ENCODE measurements at regions not wholly inside any gene's neighbourhood (a gene's known extent, or its start where the extent isn't known, plus 50 kb on each side); places are given as distances from the start of the nearest gene placed in this dataset.

DNA sequence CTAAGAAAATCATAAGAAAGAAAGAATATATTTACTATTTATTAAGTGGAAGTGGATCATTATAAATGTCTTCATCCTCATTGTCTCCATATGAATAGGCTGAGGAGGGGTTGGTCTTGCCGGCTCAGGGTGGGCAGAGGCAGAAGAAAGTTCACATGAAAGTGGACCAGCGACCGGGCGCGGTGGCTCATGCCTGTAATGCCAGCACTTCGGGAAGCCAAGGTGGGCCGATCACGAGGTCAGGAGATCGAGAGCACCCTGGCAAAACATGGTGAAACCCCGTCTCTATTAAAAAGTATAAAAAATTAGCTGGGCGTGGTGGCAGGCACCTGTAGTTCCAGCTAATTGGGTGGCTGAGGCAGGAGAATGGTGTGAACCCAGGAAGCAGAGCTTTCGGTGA lies 1145.4 kb downstream of the STIM2 start:
- in situ Hi-C loops (cut with MboI) = no loop called here
- no peak for DNase-seq (ENCODE audit: low read depth, low spot score)
- H3K9me3 ChIP-seq (replicated peaks; ENCODE audit: control insufficient read depth, insufficient read depth, low read length) = no peaks in the 10 kb centered on the region
- 60% methylated on average over 12 of the region's 12 CpGs for WGBS (ENCODE audit: insufficient coverage, insufficient replicate concordance, low lambda C conversion rate, missing lambda C conversion rate)
- H3K36me3 ChIP-seq (ENCODE audit: control insufficient read depth in 2 of 2, insufficient read depth in 2 of 2, low read length in 1 of 2) = no peaks in the 10 kb centered on the region
- H4K20me1 ChIP-seq (ENCODE audit: control insufficient read depth, insufficient read depth) = no peaks in the 10 kb centered on the region
- no peak overlapping the region for H2AFZ ChIP-seq (ENCODE audit: control insufficient read depth, low read depth, low read length)
- CTCF ChIA-PET = no interaction called here
- intact Hi-C loops (cut with micrococcal nuclease; ENCODE audit: unreplicated experiment) = no loop called here
- H3K9ac ChIP-seq (ENCODE audit: control insufficient read depth, insufficient read depth, low read length) = no peak overlapping the region
- POLR2A ChIA-PET = no interaction called here
- H3K27ac ChIP-seq (ENCODE audit: control insufficient read depth, insufficient read depth) = no peak overlapping the region
- RAD21 ChIA-PET (ENCODE audit: unreplicated experiment) = no interaction called here
- ATAC-seq = no peak
- SMC1A ChIA-PET (ENCODE audit: uncharacterized antibody, unreplicated experiment) = interaction anchor here (0.9 to 1.5 kb wide), 2 partner anchors 322 to 1061 kb away, joined by 3 to 4 read pairs; no protein-coding TSS in a partner anchor
- no TSS peak for BruUV-seq (replicated peaks)
- no peak overlapping the region for H3K4me3 ChIP-seq
- H3K4me1 ChIP-seq (ENCODE audit: control insufficient read depth, insufficient read depth, low read length) = no peaks in the 10 kb centered on the region
- FAIRE-seq = no peak
- H3K4me2 ChIP-seq (ENCODE audit: control insufficient read depth, insufficient read depth) = no peak overlapping the region
- no peaks in the 10 kb centered on the region for H3K79me2 ChIP-seq (ENCODE audit: control insufficient read depth, insufficient read depth, low read length)
- no peaks in the 10 kb centered on the region for H3K27me3 ChIP-seq (replicated peaks in 1 of 2; ENCODE audit: control insufficient read depth in 2 of 2, insufficient read depth in 2 of 2, low read length in 1 of 2)
- TF ChIP-seq ZBED1 (IDR thresholded peaks at IDR 0.05; ENCODE audit: borderline replicate concordance) = no peak

DNA sequence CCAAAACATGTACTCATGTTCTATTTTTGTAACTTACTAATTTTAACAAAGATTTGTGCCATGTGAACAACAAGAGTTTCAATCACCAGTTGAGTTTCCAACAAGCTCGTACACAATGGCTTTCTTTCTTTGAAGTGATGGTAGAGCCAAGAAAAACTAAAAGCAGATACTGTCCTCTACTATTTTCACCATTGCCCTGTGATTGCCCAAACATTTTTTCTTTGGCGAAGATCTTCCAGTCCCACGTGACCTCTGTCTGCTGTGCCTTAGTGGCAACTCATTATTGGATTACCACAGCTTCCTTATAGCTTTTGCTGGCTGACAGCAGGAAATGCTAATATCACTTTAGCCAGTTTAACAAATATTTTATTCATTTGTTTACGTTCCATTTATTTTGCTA lies 1147.1 kb downstream of the STIM2 start:
- no peak overlapping the region for H3K27ac ChIP-seq (ENCODE audit: control insufficient read depth, insufficient read depth)
- FAIRE-seq = no peak
- H3K79me2 ChIP-seq (ENCODE audit: control insufficient read depth, insufficient read depth, low read length) = no peaks in the 10 kb centered on the region
- no peak overlapping the region for H3K4me3 ChIP-seq
- H3K9ac ChIP-seq (ENCODE audit: control insufficient read depth, insufficient read depth, low read length) = no peak overlapping the region
- no peaks in the 10 kb centered on the region for H3K27me3 ChIP-seq (replicated peaks in 1 of 2; ENCODE audit: control insufficient read depth in 2 of 2, insufficient read depth in 2 of 2, low read length in 1 of 2)
- no peaks in the 10 kb centered on the region for H3K36me3 ChIP-seq (ENCODE audit: control insufficient read depth in 2 of 2, insufficient read depth in 2 of 2, low read length in 1 of 2)
- TF ChIP-seq, protein P1, sequence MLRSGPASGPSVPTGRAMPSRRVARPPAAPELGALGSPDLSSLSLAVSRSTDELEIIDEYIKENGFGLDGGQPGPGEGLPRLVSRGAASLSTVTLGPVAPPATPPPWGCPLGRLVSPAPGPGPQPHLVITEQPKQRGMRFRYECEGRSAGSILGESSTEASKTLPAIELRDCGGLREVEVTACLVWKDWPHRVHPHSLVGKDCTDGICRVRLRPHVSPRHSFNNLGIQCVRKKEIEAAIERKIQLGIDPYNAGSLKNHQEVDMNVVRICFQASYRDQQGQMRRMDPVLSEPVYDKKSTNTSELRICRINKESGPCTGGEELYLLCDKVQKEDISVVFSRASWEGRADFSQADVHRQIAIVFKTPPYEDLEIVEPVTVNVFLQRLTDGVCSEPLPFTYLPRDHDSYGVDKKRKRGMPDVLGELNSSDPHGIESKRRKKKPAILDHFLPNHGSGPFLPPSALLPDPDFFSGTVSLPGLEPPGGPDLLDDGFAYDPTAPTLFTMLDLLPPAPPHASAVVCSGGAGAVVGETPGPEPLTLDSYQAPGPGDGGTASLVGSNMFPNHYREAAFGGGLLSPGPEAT (IDR thresholded peaks at IDR 0.05; ENCODE audit: low read depth) = no peak
- no peak for TF ChIP-seq ZNF274 (IDR thresholded peaks at IDR 0.05; ENCODE audit: insufficient read depth, insufficient read length)
- no peak for TF ChIP-seq SMC3 (IDR thresholded peaks at IDR 0.05; ENCODE audit: borderline replicate concordance, low read length)
- TF ChIP-seq SPI1 (IDR thresholded peaks at IDR 0.05; ENCODE audit: borderline replicate concordance, insufficient read depth, low read depth, low read length) = no peak
- TF ChIP-seq KAT2A (conservative IDR thresholded peaks at IDR 0.05; ENCODE audit: control insufficient read depth, low read depth, low read length) = no peak
- TF ChIP-seq FOS (IDR thresholded peaks at IDR 0.05; ENCODE audit: borderline replicate concordance, extremely low read depth, insufficient read length) = no peak
- no peak overlapping the region for H2AFZ ChIP-seq (ENCODE audit: control insufficient read depth, low read depth, low read length)
- ATAC-seq = no peak
- 18% methylated on average over 4 of the region's 4 CpGs for WGBS (ENCODE audit: insufficient coverage, insufficient replicate concordance, low lambda C conversion rate, missing lambda C conversion rate)
- no peak for DNase-seq (ENCODE audit: low read depth, low spot score)
- in situ Hi-C loops (cut with MboI) = no loop called here
- ChIA-PET SMC1A (ENCODE audit: uncharacterized antibody, unreplicated experiment) (no interaction called here), RAD21 (ENCODE audit: unreplicated experiment) (interaction anchor here (0.8 kb wide), 1 partner anchor 316 kb away, joined by 4 read pairs; no protein-coding TSS in a partner anchor), POLR2A (no interaction called here), CTCF (no interaction called here)
- no peaks in the 10 kb centered on the region; the same call in 2 of the 3 replicates for H3K9me3 ChIP-seq (replicated peaks; ENCODE audit: control insufficient read depth, insufficient read depth, low read length)
- no peaks in the 10 kb centered on the region for H3K4me1 ChIP-seq (ENCODE audit: control insufficient read depth, insufficient read depth, low read length)
- no peak overlapping the region for H3K4me2 ChIP-seq (ENCODE audit: control insufficient read depth, insufficient read depth)
- H4K20me1 ChIP-seq (ENCODE audit: control insufficient read depth, insufficient read depth) = no peaks in the 10 kb centered on the region
- no TSS peak for BruUV-seq (replicated peaks)
- intact Hi-C loops (cut with micrococcal nuclease; ENCODE audit: unreplicated experiment) = no loop called here

Measured in GM12878 (cell line).